ENCODE measurements at regions not wholly inside any gene's neighbourhood (a gene's known extent, or its start where the extent isn't known, plus 50 kb on each side); places are given as distances from the start of the nearest gene placed in this dataset.

- TF ChIP-seq CTCF (optimal IDR thresholded peaks at IDR 0.05 in 1 of 3, IDR thresholded peaks at IDR 0.05 in 1 of 3, conservative IDR thresholded peaks at IDR 0.05 in 1 of 3; ENCODE audit: extremely low read depth in 1 of 3, insufficient read depth in 2 of 3, low read length in 3 of 3) (no peak), EZH2 (IDR thresholded peaks at IDR 0.05; ENCODE audit: low read length) (no peak)
Measured at GRCh38 chr10:89954061-89954460, 252.7 kb downstream of the KIF20B start.
